ENCODE measurements at regions not wholly inside any gene's neighbourhood (a gene's known extent, or its start where the extent isn't known, plus 50 kb on each side); places are given as distances from the start of the nearest gene placed in this dataset.

DNA sequence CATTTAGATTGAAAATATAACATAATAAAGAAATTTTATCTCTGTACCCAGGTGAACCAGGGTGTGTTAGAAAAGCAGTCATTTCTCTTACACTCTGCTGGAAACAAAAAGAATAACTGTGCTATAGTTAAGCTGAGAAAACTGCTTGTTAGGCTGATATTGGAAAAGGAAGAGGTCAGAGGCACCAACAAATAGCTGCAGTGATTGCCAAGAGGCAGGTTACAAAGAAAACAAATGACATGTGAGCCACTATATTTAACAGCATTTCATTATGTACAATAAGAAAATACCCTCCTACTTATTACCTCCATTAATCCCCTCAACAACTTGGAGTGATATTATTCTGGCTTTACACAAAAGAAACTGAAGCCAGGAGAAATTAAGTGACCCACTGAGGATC is 607.9 kb upstream of the TLE4 start:
- TF ChIP-seq, protein P1, sequence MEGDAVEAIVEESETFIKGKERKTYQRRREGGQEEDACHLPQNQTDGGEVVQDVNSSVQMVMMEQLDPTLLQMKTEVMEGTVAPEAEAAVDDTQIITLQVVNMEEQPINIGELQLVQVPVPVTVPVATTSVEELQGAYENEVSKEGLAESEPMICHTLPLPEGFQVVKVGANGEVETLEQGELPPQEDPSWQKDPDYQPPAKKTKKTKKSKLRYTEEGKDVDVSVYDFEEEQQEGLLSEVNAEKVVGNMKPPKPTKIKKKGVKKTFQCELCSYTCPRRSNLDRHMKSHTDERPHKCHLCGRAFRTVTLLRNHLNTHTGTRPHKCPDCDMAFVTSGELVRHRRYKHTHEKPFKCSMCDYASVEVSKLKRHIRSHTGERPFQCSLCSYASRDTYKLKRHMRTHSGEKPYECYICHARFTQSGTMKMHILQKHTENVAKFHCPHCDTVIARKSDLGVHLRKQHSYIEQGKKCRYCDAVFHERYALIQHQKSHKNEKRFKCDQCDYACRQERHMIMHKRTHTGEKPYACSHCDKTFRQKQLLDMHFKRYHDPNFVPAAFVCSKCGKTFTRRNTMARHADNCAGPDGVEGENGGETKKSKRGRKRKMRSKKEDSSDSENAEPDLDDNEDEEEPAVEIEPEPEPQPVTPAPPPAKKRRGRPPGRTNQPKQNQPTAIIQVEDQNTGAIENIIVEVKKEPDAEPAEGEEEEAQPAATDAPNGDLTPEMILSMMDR (IDR thresholded peaks at IDR 0.05) = no peak

DNA sequence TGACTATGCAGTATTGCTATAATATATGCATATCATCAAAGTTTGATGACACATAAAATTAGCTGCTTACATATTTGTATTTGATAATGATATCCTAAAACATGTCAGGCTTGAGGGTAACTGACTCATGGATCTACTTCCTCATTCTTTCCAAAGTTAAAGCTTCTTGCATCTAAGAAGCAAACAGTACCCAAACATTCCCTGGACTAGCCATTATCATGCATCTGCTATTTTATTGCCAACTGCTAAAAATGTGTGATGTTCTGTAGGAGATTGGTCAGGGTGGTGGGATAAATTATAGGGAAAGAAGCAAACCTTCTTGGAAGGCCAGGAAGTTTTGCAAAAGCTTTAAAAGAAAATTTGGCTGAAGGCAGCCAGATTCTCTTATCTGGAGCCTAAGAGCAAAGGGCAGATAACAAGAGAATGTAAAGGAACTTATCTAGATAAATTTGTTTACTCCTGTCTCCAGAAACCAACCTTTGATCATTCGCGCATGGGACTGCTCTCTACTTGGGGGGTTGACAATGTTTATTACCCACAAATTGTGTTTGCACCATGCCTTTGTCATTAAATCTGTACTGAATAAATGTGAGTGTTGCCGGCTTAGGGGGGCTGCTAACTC is 604.1 kb upstream of the TLE4 start:
- TF ChIP-seq, protein P1 (IDR thresholded peaks at IDR 0.05) = no peak

DNA sequence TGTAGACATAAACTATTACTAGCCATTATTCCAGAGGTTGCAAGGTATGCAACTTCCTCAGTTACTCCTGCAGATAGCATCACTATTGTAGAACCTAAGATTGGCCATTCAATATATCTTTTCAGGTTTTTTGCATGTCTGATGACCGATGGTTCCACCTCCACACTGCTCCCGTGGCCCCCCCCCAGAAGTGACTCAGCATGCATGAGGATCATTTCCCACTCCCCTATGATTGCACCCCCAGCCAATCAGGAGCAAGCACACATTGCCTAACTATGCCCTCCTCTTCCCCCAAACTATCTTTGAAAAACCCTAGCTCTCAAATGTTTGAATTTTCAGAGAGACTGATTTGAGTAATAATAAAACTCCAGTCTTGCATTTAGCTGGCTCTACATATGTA is 601.4 kb upstream of the TLE4 start:
- TF ChIP-seq, protein P1 (IDR thresholded peaks at IDR 0.05) = no peak

DNA sequence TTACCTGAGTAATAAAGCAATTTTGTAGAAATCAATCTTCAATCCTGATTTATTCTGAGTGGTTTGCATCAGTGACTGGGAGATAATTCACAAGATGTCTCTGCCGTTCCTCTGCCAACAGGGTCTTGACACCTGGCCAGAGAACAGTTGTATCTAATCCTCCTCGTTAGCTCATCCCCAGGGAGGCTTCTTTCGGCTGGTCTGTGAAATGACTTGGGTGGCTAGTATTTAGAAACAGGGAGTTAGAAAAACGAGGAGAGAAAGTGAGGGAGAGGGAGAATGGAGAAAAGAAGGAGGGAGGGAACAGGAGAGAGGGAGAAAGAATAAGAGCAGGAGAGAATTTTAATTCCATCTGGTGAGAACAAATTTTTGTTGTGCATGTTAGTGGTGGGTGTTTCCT is 600.2 kb upstream of the TLE4 start:
- TF ChIP-seq, protein P1 (IDR thresholded peaks at IDR 0.05) = no peak

DNA sequence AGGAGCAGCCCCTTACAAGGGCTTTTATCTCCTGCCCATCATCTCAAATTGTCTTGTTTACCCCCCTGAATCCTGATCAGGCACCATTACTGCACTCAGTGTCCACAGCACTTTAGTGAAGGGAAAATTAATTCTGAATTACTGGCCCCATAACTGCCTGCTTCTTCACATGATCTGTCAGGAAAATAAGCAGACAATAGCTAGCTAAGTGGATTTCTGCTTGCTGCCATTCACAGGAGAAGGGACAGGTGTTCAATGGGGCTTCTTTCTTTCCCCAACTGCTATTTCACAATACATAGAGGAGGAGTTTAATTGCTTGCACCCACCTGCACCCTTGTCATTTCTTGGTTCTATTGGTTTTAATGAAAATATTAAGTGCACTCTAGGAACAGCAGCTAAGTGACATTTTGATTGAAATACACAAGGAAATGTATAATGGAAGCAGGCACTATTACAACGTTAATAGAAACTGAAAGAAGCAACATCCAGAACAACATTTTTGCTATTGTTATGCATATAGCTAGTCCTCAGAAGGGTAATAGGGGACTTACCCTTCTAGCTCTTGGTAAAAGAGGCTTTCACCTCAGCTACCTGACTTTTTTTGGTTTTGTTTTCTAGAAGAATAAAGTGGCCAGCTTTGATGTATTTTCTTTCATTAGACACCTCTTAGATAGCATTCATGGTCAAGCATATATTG is 599.3 kb upstream of the TLE4 start:
- TF ChIP-seq, protein P1 (IDR thresholded peaks at IDR 0.05) = no peak

DNA sequence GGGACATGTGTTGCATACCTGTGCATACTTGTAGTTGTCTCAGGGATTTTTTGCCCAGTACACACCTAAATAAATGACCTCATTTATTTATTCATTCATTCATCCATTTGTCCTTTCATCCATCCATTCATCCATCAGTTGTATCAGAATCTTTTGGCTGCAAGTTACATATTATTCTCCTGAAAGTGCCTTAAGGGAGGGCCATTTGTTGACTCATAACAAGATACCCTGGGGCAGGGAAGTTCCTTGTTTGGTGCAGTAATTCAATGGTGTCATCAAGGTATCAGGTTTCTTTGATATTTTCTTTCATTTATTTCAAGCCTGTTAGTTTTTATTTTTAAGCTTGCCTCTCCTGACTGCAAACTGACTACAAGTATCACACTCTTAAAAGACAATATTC is 597.9 kb upstream of the TLE4 start:
- TF ChIP-seq, protein P1 (IDR thresholded peaks at IDR 0.05) = no peak

DNA sequence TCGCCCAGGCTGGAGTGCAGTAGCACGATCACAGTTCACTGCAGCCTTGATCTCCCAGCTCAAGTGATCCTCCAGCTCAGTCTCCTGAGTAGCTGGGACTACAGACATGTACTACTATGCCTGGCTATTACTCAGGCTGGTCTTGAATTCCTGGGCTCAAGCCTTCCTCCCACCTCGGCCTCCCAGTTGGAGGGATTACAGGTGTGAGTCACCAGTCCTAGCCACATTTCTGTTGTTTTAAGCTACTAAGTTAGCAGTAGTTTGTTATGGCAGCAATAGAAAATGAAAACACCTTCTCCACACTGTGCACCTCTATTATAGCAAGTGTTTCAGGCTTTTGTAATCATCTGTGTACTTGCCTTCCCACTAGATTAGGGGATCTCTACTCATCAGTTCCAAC is 588.9 kb upstream of the TLE4 start:
- TF ChIP-seq, protein P1 (IDR thresholded peaks at IDR 0.05) = no peak

All from LNCAP (cell line).